ENCODE measurements at regions not wholly inside any gene's neighbourhood (a gene's known extent, or its start where the extent isn't known, plus 50 kb on each side); places are given as distances from the start of the nearest gene placed in this dataset.

DNA sequence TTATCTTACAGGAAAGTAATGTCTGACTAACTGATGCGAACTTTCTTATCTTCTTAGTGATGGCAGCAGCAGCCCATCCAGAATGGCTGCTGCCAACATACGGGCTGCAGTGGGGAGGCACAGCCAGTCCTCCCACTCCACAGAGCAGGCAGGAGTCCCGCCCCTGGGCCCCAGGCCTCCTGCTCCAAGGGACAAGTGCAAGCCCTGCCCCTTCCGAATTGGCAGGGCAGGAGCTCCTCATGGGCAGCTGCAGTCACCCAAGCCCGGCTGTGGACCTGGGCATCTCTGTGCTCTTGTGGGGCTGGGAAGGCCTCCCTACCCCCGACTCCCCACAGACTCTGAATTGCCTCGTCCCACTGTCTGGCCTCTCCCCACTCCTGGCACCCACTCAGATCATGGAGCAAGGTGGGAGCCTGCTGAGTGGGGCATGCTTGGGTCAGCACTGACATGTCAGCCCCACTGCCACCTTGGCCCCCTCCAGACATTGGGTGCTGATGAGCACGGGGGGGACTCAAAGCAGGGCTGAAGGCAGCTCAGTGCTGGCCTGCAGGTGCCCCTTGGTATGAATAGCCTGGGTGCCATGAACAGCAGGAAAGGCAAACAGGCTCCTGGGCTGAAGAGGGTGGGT, 618.9 kb upstream of the KCNMB2 start:
- no peaks in the 10 kb centered on the region for H3K4me1 Mint-ChIP-seq (ENCODE audit: low read depth, unreplicated experiment)
- CTCF ChIA-PET, result no interaction called here
- Histone ChIP-seq H3K9me3 (no peaks in the 10 kb centered on the region), H3K4me3 (ENCODE audit: low read depth, low read length) (no peak overlapping the region), H3K4me1 (no peaks in the 10 kb centered on the region), H3K36me3 (ENCODE audit: control insufficient read depth, insufficient read depth, low read length) (no peaks in the 10 kb centered on the region), H3K27me3 (replicated peaks; ENCODE audit: control insufficient read depth, insufficient read depth, low read length) (no peaks in the 10 kb centered on the region)
- no TSS peak for BruUV-seq (replicated peaks)
- intact Hi-C loops (cut with micrococcal nuclease; ENCODE audit: unreplicated experiment), result no loop called here
- DNase-seq, result no peak
- H3K9me3 Mint-ChIP-seq (ENCODE audit: unreplicated experiment), result peaks cover 6% of the 10 kb centered on the region
- no peak for TF ChIP-seq CTCF (IDR thresholded peaks at IDR 0.05; ENCODE audit: insufficient read depth in 1 of 2, low read depth in 1 of 2, low read length in 1 of 2, severe bottlenecking in 1 of 2, unreplicated experiment in 1 of 2)
- H3K27me3 Mint-ChIP-seq (ENCODE audit: insufficient read depth, unreplicated experiment), result no peaks in the 10 kb centered on the region
- H3K27ac Mint-ChIP-seq (ENCODE audit: unreplicated experiment), result no peak overlapping the region
- no peaks in the 10 kb centered on the region for H3K36me3 Mint-ChIP-seq (ENCODE audit: insufficient read depth, unreplicated experiment)
- POLR2A ChIA-PET, result interaction anchor here (0.6 kb wide), 1 partner anchor 168 kb away, joined by 3 read pairs; no protein-coding TSS in a partner anchor
- no peak overlapping the region for H3K4me3 Mint-ChIP-seq (ENCODE audit: unreplicated experiment)

DNA sequence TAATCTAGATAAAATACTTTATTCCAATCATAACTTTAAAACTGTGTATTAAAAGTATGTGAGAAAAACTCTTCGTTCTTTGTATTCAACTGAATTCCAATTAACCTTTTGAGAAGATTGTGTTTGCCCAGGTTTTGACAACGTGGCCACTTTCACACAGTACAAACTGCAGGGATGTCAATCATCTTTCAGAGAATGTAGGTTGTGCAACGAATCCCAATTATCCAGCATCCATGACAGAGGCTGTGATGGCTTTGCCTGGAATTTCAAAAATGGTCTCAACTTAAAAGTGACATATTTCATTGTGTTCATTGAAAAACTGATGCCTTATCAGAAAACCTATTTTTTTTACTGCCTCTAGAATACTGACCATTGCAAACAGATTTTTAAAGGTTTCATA, 615.1 kb upstream of the KCNMB2 start:
- no TSS peak for BruUV-seq (replicated peaks)
- no peak overlapping the region for H3K27ac Mint-ChIP-seq (ENCODE audit: unreplicated experiment)
- no peaks in the 10 kb centered on the region for H3K27me3 Mint-ChIP-seq (ENCODE audit: insufficient read depth, unreplicated experiment)

GRCh38 chr3:177924261-177924660, 612.0 kb upstream of the KCNMB2 start:
- Histone ChIP-seq H3K36me3 (ENCODE audit: control insufficient read depth, insufficient read depth, low read length) (no peaks in the 10 kb centered on the region), H3K4me3 (ENCODE audit: low read depth, low read length) (no peak overlapping the region), H3K27me3 (replicated peaks; ENCODE audit: control insufficient read depth, insufficient read depth, low read length) (no peaks in the 10 kb centered on the region), H3K9me3 (no peaks in the 10 kb centered on the region), H3K4me1 (no peaks in the 10 kb centered on the region)
- no TSS peak for BruUV-seq (replicated peaks)
- ChIA-PET CTCF (no interaction called here), POLR2A (interaction anchor here (0.5 kb wide), 1 partner anchor 99 kb away, joined by 3 read pairs; no protein-coding TSS in a partner anchor)
- peaks cover 2% of the 10 kb centered on the region for H3K4me1 Mint-ChIP-seq (ENCODE audit: low read depth, unreplicated experiment)
- no peak for TF ChIP-seq CTCF (IDR thresholded peaks at IDR 0.05; ENCODE audit: insufficient read depth in 1 of 2, low read depth in 1 of 2, low read length in 1 of 2, severe bottlenecking in 1 of 2, unreplicated experiment in 1 of 2)
- no peak for DNase-seq
- no peak overlapping the region for H3K27ac Mint-ChIP-seq (ENCODE audit: unreplicated experiment)
- no peak overlapping the region for H3K4me3 Mint-ChIP-seq (ENCODE audit: unreplicated experiment)
- H3K27me3 Mint-ChIP-seq (ENCODE audit: insufficient read depth, unreplicated experiment), result no peaks in the 10 kb centered on the region
- intact Hi-C loops (cut with micrococcal nuclease; ENCODE audit: unreplicated experiment), result no loop called here
- H3K36me3 Mint-ChIP-seq (ENCODE audit: insufficient read depth, unreplicated experiment), result no peaks in the 10 kb centered on the region
- H3K9me3 Mint-ChIP-seq (ENCODE audit: unreplicated experiment), result peaks cover 2% of the 10 kb centered on the region

More for the DNA sequence above, 615.1 kb upstream of the KCNMB2 start:
- H3K36me3 ChIP-seq (ENCODE audit: control insufficient read depth, insufficient read depth, low read length), result no peaks in the 10 kb centered on the region
- no peaks in the 10 kb centered on the region for H3K27me3 ChIP-seq (replicated peaks; ENCODE audit: control insufficient read depth, insufficient read depth, low read length)
- ChIA-PET CTCF (no interaction called here), POLR2A (no interaction called here)
- no peaks in the 10 kb centered on the region for H3K9me3 ChIP-seq
- H3K4me1 ChIP-seq, result no peaks in the 10 kb centered on the region
- Mint-ChIP-seq H3K4me1 (ENCODE audit: low read depth, unreplicated experiment) (no peaks in the 10 kb centered on the region), H3K4me3 (ENCODE audit: unreplicated experiment) (no peak overlapping the region), H3K36me3 (ENCODE audit: insufficient read depth, unreplicated experiment) (no peaks in the 10 kb centered on the region), H3K9me3 (ENCODE audit: unreplicated experiment) (no peaks in the 10 kb centered on the region)
- TF ChIP-seq CTCF (IDR thresholded peaks at IDR 0.05; ENCODE audit: insufficient read depth in 1 of 2, low read depth in 1 of 2, low read length in 1 of 2, severe bottlenecking in 1 of 2, unreplicated experiment in 1 of 2), result no peak
- intact Hi-C loops (cut with micrococcal nuclease; ENCODE audit: unreplicated experiment), result no loop called here
- DNase-seq, result no peak
- H3K4me3 ChIP-seq (ENCODE audit: low read depth, low read length), result no peak overlapping the region

All from Caco-2 (cell line).